WERI-Rb-1 (cell line): ENCODE measurements at regions not wholly inside any gene's neighbourhood (a gene's known extent, or its start where the extent isn't known, plus 50 kb on each side); places are given as distances from the start of the nearest gene placed in this dataset.

Experiments
- DNase-seq: peaks from one replicate; pipeline ENCODE4 v3.0.0-alpha.2; 2020
- H3K27ac ChIP-seq: fragments of 250-450 bp; sonication (Bioruptor Pico); 2 replicates; pipeline ENCODE4 v1.5.1; 2020; ENCODE audit warnings: mild to moderate bottlenecking, moderate library complexity
- H3K27me3 ChIP-seq: fragments of 250-450 bp; sonication (Bioruptor Pico); 2 replicates; pipeline ENCODE4 v1.5.1; 2021; ENCODE audit warnings: mild to moderate bottlenecking, low read depth, moderate library complexity; ENCODE audit not compliant: insufficient read depth, severe bottlenecking
- H3K36me3 ChIP-seq: fragments of 250-450 bp; sonication (Bioruptor Pico); 2 replicates; pipeline ENCODE4 v1.5.1; 2020; ENCODE audit warnings: mild to moderate bottlenecking, moderate library complexity
- H3K4me3 ChIP-seq: 2 replicates; pipeline ENCODE4 v1.5.1; 2011; ENCODE audit warnings: low read depth, mild to moderate bottlenecking, control low read depth, low read length
- H3K9me3 ChIP-seq: fragments of 250-450 bp; sonication (Bioruptor Pico); 2 replicates; pipeline ENCODE4 v1.5.1; 2021; ENCODE audit warnings: mild to moderate bottlenecking, moderate library complexity; ENCODE audit not compliant: severe bottlenecking
- TF ChIP-seq, protein P1 (sequence below): IDR thresholded peaks from 2 replicates; pipeline ENCODE4 v1.5.1; 2011; ENCODE audit warnings: low read depth, mild to moderate bottlenecking, control low read depth, inconsistent platforms, low read length

GRCh38 chr2:123746006-123746405 is 279.1 kb upstream of the CNTNAP5 start:
- H3K9me3 ChIP-seq, result no peaks in the 10 kb centered on the region
- no peak for DNase-seq
- no peak overlapping the region for H3K27ac ChIP-seq
- no peak overlapping the region for H3K4me3 ChIP-seq
- no peaks in the 10 kb centered on the region for H3K36me3 ChIP-seq
- H3K27me3 ChIP-seq, result no peaks in the 10 kb centered on the region
- TF ChIP-seq, protein P1, sequence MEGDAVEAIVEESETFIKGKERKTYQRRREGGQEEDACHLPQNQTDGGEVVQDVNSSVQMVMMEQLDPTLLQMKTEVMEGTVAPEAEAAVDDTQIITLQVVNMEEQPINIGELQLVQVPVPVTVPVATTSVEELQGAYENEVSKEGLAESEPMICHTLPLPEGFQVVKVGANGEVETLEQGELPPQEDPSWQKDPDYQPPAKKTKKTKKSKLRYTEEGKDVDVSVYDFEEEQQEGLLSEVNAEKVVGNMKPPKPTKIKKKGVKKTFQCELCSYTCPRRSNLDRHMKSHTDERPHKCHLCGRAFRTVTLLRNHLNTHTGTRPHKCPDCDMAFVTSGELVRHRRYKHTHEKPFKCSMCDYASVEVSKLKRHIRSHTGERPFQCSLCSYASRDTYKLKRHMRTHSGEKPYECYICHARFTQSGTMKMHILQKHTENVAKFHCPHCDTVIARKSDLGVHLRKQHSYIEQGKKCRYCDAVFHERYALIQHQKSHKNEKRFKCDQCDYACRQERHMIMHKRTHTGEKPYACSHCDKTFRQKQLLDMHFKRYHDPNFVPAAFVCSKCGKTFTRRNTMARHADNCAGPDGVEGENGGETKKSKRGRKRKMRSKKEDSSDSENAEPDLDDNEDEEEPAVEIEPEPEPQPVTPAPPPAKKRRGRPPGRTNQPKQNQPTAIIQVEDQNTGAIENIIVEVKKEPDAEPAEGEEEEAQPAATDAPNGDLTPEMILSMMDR, result no peak

DNA sequence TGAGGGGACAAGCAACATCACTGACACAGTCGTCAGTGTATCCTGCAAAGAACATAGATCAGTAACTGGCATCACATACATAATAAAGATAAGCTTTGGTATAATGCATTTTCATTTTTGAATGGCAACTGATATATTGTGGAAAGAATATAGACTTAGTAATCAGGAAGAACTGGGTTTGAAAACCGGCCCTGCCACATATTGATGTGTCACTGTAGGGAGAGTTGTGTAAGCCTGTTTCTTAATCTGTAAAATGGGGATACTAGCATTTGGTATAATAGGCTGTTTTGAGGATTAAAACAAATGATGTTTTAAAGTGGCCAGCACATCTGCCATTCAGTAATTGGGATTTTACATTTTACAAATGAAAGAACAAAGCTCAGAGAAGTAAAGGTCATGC is 277.8 kb upstream of the CNTNAP5 start:
- Histone ChIP-seq H3K4me3 (no peak overlapping the region), H3K27me3 (no peaks in the 10 kb centered on the region), H3K9me3 (no peaks in the 10 kb centered on the region), H3K36me3 (no peaks in the 10 kb centered on the region), H3K27ac (no peak overlapping the region)
- TF ChIP-seq, protein P1, result no peak
- no peak for DNase-seq

- H3K4me3 ChIP-seq, result no peak overlapping the region
- TF ChIP-seq, protein P1, result no peak
- H3K27me3 ChIP-seq, result no peaks in the 10 kb centered on the region
- H3K36me3 ChIP-seq, result no peaks in the 10 kb centered on the region
- DNase-seq, result no peak
- peaks cover 4% of the 10 kb centered on the region for H3K9me3 ChIP-seq
- H3K27ac ChIP-seq, result no peak overlapping the region
Measured at GRCh38 chr2:123762221-123762620, 262.9 kb upstream of the CNTNAP5 start.

- Histone ChIP-seq H3K27me3 (no peaks in the 10 kb centered on the region), H3K27ac (no peak overlapping the region), H3K9me3 (no peaks in the 10 kb centered on the region), H3K4me3 (no peak overlapping the region), H3K36me3 (no peaks in the 10 kb centered on the region)
- no peak for DNase-seq
- TF ChIP-seq, protein P1, result no peak
Measured at GRCh38 chr2:123768233-123768632, 256.9 kb upstream of the CNTNAP5 start.

GRCh38 chr2:123769001-123769400 is 256.1 kb upstream of the CNTNAP5 start:
- TF ChIP-seq, protein P1, result no peak
- no peak overlapping the region for H3K27ac ChIP-seq

GRCh38 chr2:123770996-123771720 is 253.9 kb upstream of the CNTNAP5 start:
- Histone ChIP-seq H3K27me3 (no peaks in the 10 kb centered on the region), H3K36me3 (no peaks in the 10 kb centered on the region), H3K9me3 (no peaks in the 10 kb centered on the region), H3K4me3 (no peak overlapping the region), H3K27ac (no peak overlapping the region)
- TF ChIP-seq, protein P1, result no peak
- DNase-seq, result no peak

More at GRCh38 chr2:123769001-123769400, 256.1 kb upstream of the CNTNAP5 start:
- DNase-seq, result no peak
- H3K36me3 ChIP-seq, result no peaks in the 10 kb centered on the region
- H3K27me3 ChIP-seq, result no peaks in the 10 kb centered on the region
- H3K9me3 ChIP-seq, result no peaks in the 10 kb centered on the region
- H3K4me3 ChIP-seq, result no peak overlapping the region
